ENCODE measurements at regions not wholly inside any gene's neighbourhood (a gene's known extent, or its start where the extent isn't known, plus 50 kb on each side); places are given as distances from the start of the nearest gene placed in this dataset.

DNA sequence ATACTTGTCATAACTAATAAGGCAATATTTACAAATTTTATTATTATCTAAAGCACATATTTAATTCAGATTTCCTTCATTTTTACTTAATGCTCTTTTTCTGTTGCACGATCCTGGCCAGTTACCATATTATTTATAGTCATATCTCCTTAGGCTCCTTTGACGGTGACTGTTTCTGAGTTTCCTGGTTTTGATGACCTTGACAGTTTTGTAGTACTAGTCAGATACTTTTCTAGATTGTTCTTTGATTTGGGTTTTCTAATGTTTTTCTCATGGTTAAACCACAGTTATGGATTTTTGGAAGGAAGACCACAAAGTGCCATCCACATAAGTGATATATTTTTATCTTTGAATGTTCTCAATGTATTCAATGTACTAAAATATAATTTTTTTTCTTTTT, 171.0 kb upstream of the NANOGP8 start:
- TF ChIP-seq, protein P1, sequence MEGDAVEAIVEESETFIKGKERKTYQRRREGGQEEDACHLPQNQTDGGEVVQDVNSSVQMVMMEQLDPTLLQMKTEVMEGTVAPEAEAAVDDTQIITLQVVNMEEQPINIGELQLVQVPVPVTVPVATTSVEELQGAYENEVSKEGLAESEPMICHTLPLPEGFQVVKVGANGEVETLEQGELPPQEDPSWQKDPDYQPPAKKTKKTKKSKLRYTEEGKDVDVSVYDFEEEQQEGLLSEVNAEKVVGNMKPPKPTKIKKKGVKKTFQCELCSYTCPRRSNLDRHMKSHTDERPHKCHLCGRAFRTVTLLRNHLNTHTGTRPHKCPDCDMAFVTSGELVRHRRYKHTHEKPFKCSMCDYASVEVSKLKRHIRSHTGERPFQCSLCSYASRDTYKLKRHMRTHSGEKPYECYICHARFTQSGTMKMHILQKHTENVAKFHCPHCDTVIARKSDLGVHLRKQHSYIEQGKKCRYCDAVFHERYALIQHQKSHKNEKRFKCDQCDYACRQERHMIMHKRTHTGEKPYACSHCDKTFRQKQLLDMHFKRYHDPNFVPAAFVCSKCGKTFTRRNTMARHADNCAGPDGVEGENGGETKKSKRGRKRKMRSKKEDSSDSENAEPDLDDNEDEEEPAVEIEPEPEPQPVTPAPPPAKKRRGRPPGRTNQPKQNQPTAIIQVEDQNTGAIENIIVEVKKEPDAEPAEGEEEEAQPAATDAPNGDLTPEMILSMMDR (IDR thresholded peaks at IDR 0.05), result no peak
- no peak for TF ChIP-seq EP300 (IDR thresholded peaks at IDR 0.05)

All from ovary (tissue), 3 donors.